ENCODE measurements at regions not wholly inside any gene's neighbourhood (a gene's known extent, or its start where the extent isn't known, plus 50 kb on each side); places are given as distances from the start of the nearest gene placed in this dataset.

DNA sequence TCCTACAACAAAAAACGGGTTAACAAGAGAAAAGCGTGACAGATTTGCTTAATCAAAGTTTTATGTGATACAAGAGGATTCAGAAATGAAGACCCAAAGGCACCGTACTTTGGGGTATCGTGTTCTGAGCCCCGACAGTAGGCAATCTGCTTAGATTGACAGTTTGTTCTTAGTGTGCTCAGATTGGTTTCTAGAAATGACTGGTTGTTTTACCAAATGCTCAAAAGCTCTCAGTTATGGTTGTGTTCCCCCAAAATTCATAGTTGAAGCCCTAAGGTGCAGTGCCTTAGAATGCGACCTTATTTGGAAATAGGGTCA is 102.7 kb downstream of the RASSF10 start:
- TF ChIP-seq, protein P1, sequence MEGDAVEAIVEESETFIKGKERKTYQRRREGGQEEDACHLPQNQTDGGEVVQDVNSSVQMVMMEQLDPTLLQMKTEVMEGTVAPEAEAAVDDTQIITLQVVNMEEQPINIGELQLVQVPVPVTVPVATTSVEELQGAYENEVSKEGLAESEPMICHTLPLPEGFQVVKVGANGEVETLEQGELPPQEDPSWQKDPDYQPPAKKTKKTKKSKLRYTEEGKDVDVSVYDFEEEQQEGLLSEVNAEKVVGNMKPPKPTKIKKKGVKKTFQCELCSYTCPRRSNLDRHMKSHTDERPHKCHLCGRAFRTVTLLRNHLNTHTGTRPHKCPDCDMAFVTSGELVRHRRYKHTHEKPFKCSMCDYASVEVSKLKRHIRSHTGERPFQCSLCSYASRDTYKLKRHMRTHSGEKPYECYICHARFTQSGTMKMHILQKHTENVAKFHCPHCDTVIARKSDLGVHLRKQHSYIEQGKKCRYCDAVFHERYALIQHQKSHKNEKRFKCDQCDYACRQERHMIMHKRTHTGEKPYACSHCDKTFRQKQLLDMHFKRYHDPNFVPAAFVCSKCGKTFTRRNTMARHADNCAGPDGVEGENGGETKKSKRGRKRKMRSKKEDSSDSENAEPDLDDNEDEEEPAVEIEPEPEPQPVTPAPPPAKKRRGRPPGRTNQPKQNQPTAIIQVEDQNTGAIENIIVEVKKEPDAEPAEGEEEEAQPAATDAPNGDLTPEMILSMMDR (conservative IDR thresholded peaks at IDR 0.05; ENCODE audit: low read depth, low read length), result no peak
- no peak for TF ChIP-seq RCOR1 (IDR thresholded peaks at IDR 0.05; ENCODE audit: insufficient replicate concordance, low read length)
- TF ChIP-seq CEBPB (IDR thresholded peaks at IDR 0.05; ENCODE audit: low read depth, low read length), result no peak

Measured in IMR-90 (cell line).